ENCODE measurements at regions not wholly inside any gene's neighbourhood (a gene's known extent, or its start where the extent isn't known, plus 50 kb on each side); places are given as distances from the start of the nearest gene placed in this dataset.

GRCh38 chr5:173529861-173530260 is 86.6 kb downstream of the BOD1 start:
- H3K27me3 Mint-ChIP-seq (ENCODE audit: unreplicated experiment): no peaks in the 10 kb centered on the region
- H3K4me1 Mint-ChIP-seq (ENCODE audit: low read depth, unreplicated experiment): no peaks in the 10 kb centered on the region
- H3K27ac Mint-ChIP-seq (ENCODE audit: unreplicated experiment): no peak overlapping the region
- no peaks in the 10 kb centered on the region for H3K36me3 Mint-ChIP-seq (ENCODE audit: unreplicated experiment)
- no peak overlapping the region for H3K4me3 Mint-ChIP-seq (ENCODE audit: unreplicated experiment)
- DNase-seq: no peak
- peaks cover 4% of the 10 kb centered on the region for H3K9me3 Mint-ChIP-seq (ENCODE audit: unreplicated experiment)
- TF ChIP-seq, protein P1, sequence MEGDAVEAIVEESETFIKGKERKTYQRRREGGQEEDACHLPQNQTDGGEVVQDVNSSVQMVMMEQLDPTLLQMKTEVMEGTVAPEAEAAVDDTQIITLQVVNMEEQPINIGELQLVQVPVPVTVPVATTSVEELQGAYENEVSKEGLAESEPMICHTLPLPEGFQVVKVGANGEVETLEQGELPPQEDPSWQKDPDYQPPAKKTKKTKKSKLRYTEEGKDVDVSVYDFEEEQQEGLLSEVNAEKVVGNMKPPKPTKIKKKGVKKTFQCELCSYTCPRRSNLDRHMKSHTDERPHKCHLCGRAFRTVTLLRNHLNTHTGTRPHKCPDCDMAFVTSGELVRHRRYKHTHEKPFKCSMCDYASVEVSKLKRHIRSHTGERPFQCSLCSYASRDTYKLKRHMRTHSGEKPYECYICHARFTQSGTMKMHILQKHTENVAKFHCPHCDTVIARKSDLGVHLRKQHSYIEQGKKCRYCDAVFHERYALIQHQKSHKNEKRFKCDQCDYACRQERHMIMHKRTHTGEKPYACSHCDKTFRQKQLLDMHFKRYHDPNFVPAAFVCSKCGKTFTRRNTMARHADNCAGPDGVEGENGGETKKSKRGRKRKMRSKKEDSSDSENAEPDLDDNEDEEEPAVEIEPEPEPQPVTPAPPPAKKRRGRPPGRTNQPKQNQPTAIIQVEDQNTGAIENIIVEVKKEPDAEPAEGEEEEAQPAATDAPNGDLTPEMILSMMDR (IDR thresholded peaks at IDR 0.05; ENCODE audit: partially characterized antibody, unreplicated experiment): no peak

DNA sequence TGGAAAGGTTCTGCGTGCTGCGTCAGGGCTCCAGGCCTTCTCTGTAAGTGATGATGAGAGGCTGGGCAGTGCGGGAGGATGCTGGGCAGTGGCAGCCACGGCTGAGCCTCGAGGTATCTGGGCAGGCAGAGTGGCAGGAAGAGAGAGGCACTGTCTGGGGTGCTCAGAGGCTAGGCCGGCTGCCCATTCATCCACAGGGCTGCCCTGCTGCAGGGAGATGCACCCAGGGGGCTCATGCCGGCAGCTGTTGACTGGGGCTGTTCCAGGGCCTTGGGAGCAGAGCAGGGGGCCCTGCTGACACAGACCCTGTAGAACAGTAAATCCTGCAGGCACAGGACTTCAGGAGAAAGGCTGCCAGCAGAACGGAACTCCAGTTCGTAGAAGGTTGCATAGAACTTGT is 88.8 kb downstream of the BOD1 start:
- Mint-ChIP-seq H3K27me3 (ENCODE audit: unreplicated experiment) (no peaks in the 10 kb centered on the region), H3K4me1 (ENCODE audit: low read depth, unreplicated experiment) (no peaks in the 10 kb centered on the region), H3K4me3 (ENCODE audit: unreplicated experiment) (no peak overlapping the region), H3K27ac (ENCODE audit: unreplicated experiment) (no peak overlapping the region), H3K9me3 (ENCODE audit: unreplicated experiment) (peaks cover 4% of the 10 kb centered on the region), H3K36me3 (ENCODE audit: unreplicated experiment) (no peaks in the 10 kb centered on the region)
- no peak for DNase-seq
- TF ChIP-seq, protein P1 (IDR thresholded peaks at IDR 0.05; ENCODE audit: partially characterized antibody, unreplicated experiment): no peak

DNA sequence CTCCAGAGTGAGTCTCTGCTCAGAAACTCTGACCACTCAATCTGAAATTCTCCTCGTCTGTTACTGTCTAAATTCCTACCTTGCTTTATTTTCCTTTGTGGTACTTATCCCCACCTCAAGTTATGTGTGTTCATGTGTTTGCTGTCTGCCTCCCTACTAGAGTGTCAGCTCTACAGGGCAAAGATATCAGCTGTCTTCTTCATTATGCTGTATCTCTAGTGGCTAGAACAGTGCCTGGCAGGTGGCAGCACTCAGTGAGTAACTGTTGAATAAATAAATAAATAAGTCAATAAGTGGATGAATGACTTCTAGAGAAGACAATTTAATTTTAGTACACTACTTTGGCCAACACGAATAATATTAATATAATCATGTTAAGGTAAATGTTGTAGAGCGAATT is 92.3 kb downstream of the BOD1 start:
- peaks cover 2% of the 10 kb centered on the region for H3K9me3 Mint-ChIP-seq (ENCODE audit: unreplicated experiment)
- H3K4me1 Mint-ChIP-seq (ENCODE audit: low read depth, unreplicated experiment): no peaks in the 10 kb centered on the region
- TF ChIP-seq, protein P1 (IDR thresholded peaks at IDR 0.05; ENCODE audit: partially characterized antibody, unreplicated experiment): no peak
- peaks cover 4% of the 10 kb centered on the region for H3K36me3 Mint-ChIP-seq (ENCODE audit: unreplicated experiment)
- no peak overlapping the region for H3K4me3 Mint-ChIP-seq (ENCODE audit: unreplicated experiment)
- no peaks in the 10 kb centered on the region for H3K27me3 Mint-ChIP-seq (ENCODE audit: unreplicated experiment)
- H3K27ac Mint-ChIP-seq (ENCODE audit: unreplicated experiment): no peak overlapping the region
- DNase-seq: no peak

DNA sequence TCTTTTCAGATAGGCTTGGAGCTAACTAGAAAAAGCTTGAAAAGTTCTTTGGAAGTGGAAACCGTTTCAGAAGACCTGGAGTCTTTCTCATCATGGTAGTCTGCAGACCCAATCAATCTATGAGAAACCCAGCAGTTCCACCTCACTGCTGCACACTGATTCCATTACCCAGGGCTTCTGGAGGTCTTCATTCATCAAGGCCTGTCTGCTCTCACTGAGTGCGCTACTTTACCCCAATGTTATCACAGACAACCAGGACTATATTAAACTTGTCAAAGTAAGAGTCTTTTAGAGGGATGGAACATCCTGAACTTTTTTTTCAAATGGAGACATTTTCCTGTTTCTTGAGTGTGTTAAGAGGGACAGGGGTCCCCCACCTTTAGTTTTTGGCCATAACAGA is 93.1 kb downstream of the BOD1 start:
- Mint-ChIP-seq H3K36me3 (ENCODE audit: unreplicated experiment) (peaks cover 4% of the 10 kb centered on the region), H3K27ac (ENCODE audit: unreplicated experiment) (no peak overlapping the region), H3K4me3 (ENCODE audit: unreplicated experiment) (no peak overlapping the region), H3K9me3 (ENCODE audit: unreplicated experiment) (peaks cover 2% of the 10 kb centered on the region), H3K4me1 (ENCODE audit: low read depth, unreplicated experiment) (no peaks in the 10 kb centered on the region), H3K27me3 (ENCODE audit: unreplicated experiment) (no peaks in the 10 kb centered on the region)
- no peak for DNase-seq
- TF ChIP-seq, protein P1 (IDR thresholded peaks at IDR 0.05; ENCODE audit: partially characterized antibody, unreplicated experiment): no peak

DNA sequence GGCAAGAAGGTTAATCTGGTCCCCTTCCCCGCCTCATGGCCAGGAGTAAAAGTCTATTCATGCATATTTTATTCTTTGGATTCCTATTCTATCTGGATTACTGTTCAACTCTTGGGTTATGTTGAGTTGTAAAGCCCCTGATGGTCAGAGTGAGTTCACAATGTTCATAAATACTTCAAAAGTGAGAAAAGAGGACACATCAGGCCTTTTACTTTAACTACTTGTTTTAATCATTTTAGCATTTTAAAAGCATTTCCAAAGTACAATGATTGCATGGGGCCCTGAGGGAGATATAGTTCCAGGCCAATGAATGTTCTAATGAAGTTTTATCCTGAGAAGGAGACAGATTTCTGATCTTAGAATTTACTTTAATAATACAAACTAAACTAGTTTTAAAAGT is 93.9 kb downstream of the BOD1 start:
- no peak for DNase-seq
- H3K36me3 Mint-ChIP-seq (ENCODE audit: unreplicated experiment): peaks cover 4% of the 10 kb centered on the region
- no peaks in the 10 kb centered on the region for H3K27me3 Mint-ChIP-seq (ENCODE audit: unreplicated experiment)

More for the DNA sequence above, 93.9 kb downstream of the BOD1 start:
- Mint-ChIP-seq H3K4me3 (ENCODE audit: unreplicated experiment) (no peak overlapping the region), H3K9me3 (ENCODE audit: unreplicated experiment) (peaks cover 2% of the 10 kb centered on the region), H3K4me1 (ENCODE audit: low read depth, unreplicated experiment) (no peaks in the 10 kb centered on the region), H3K27ac (ENCODE audit: unreplicated experiment) (no peak overlapping the region)
- TF ChIP-seq, protein P1 (IDR thresholded peaks at IDR 0.05; ENCODE audit: partially characterized antibody, unreplicated experiment): no peak
